ENCODE measurements at regions not wholly inside any gene's neighbourhood (a gene's known extent, or its start where the extent isn't known, plus 50 kb on each side); places are given as distances from the start of the nearest gene placed in this dataset.

- H3K4me3 ChIP-seq: no peak overlapping the region
- DNase-seq (no peak), ATAC-seq (no peak)
- no peaks in the 10 kb centered on the region for H3K36me3 ChIP-seq (replicated peaks in 1 of 2; ENCODE audit: insufficient read depth in 1 of 2, low read depth in 2 of 2)
- H3K27me3 ChIP-seq: no peaks in the 10 kb centered on the region
- H3K4me1 ChIP-seq: peaks cover 8% of the 10 kb centered on the region
- H3K27ac ChIP-seq: no peak overlapping the region
- intact Hi-C loops (cut with DNase I): no loop called here
- no peaks in the 10 kb centered on the region for H3K9me3 ChIP-seq
- WGBS, 2 donors: 100% methylated on average over 3 of the region's 3 CpGs
- no peak for TF ChIP-seq CTCF (IDR thresholded peaks at IDR 0.05)
- no peak for TF ChIP-seq POLR2A (IDR thresholded peaks at IDR 0.05)
These were observed 673.6 kb upstream of the USP24 start for GRCh38 chr1:55888685-55889317.

- Histone ChIP-seq H3K4me1 (peaks cover 8% of the 10 kb centered on the region), H3K27ac (no peak overlapping the region), H3K4me3 (no peak overlapping the region), H3K27me3 (no peaks in the 10 kb centered on the region), H3K9me3 (no peaks in the 10 kb centered on the region), H3K36me3 (replicated peaks in 1 of 2; ENCODE audit: insufficient read depth in 1 of 2, low read depth in 2 of 2) (no peaks in the 10 kb centered on the region)
- no peak for TF ChIP-seq POLR2A (IDR thresholded peaks at IDR 0.05)
- no peak for TF ChIP-seq CTCF (IDR thresholded peaks at IDR 0.05)
- WGBS, 2 donors: 72 to 78% methylated on average over 4 of the region's 4 CpGs
- ATAC-seq (no peak), DNase-seq (no peak)
- intact Hi-C loops (cut with DNase I): no loop called here
These were observed 671.9 kb upstream of the USP24 start for GRCh38 chr1:55886856-55887712.

GRCh38 chr1:55885619-55886018 lies 670.5 kb upstream of the USP24 start:
- Histone ChIP-seq H3K27me3 (no peaks in the 10 kb centered on the region), H3K36me3 (replicated peaks in 1 of 2; ENCODE audit: insufficient read depth in 1 of 2, low read depth in 2 of 2) (no peaks in the 10 kb centered on the region), H3K4me1 (peaks cover 8% of the 10 kb centered on the region), H3K4me3 (no peak overlapping the region), H3K27ac (no peak overlapping the region), H3K9me3 (no peaks in the 10 kb centered on the region)
- no peak for ATAC-seq
- WGBS, 2 donors: 77 to 92% methylated on average over 2 of the region's 2 CpGs
- intact Hi-C loops (cut with DNase I): no loop called here
- no peak for DNase-seq
- no peak for TF ChIP-seq POLR2A (IDR thresholded peaks at IDR 0.05)
- no peak for TF ChIP-seq CTCF (IDR thresholded peaks at IDR 0.05)

- 76 to 85% methylated on average over 6 of the region's 6 CpGs for WGBS, 2 donors
- Histone ChIP-seq H3K27me3 (no peaks in the 10 kb centered on the region), H3K4me3 (no peak overlapping the region), H3K9me3 (no peaks in the 10 kb centered on the region), H3K36me3 (replicated peaks in 1 of 2; ENCODE audit: insufficient read depth in 1 of 2, low read depth in 2 of 2) (no peaks in the 10 kb centered on the region), H3K4me1 (peaks cover 8% of the 10 kb centered on the region), H3K27ac (no peak overlapping the region)
- ATAC-seq (no peak), DNase-seq (no peak)
- TF ChIP-seq CTCF (IDR thresholded peaks at IDR 0.05) (no peak), POLR2A (IDR thresholded peaks at IDR 0.05) (no peak)
- intact Hi-C loops (cut with DNase I): no loop called here
These were observed 667.8 kb upstream of the USP24 start for GRCh38 chr1:55882931-55883330.
